MCF 10A (cell line): ENCODE measurements at regions not wholly inside any gene's neighbourhood (a gene's known extent, or its start where the extent isn't known, plus 50 kb on each side); places are given as distances from the start of the nearest gene placed in this dataset.
"Not testable (repeated sequence)": the region's sequence is repeated elsewhere in the genome, so short reads cannot be mapped to it uniquely, and the experiment has no call there.

Source experiments
- BruUV-seq: library from RNA; stranded (reverse); fragments of 400-500 nt; replicated peaks from 2 replicates; lab custom pipeline; 2021; lab: Mats Ljungman, UMichigan
- CTCF ChIA-PET: fragments of 300-600 bp; sonication (Branson Sonifier 250); formaldehyde crosslinking; extraction: SDS; loops from one replicate; lab custom pipeline; 2021; ENCODE audit warnings: antibody characterized with exemption, inconsistent platforms; lab: Yijun Ruan, JAX
- POLR2A ChIA-PET: fragments of 300-600, 350-650 bp; sonication (Branson Sonifier 250); formaldehyde crosslinking; extraction: SDS; loops from one replicate; lab custom pipeline; 2020; ENCODE audit warnings: antibody characterized with exemption, inconsistent platforms; lab: Yijun Ruan, JAX
- DNase-seq: peaks from one replicate; pipeline ENCODE4 v3.0.0-alpha.2; 2018; ENCODE audit not compliant: unreplicated experiment
- H3K27ac Mint-ChIP-seq: one replicate; pipeline ENCODE4 v1.8.0; 2022; ENCODE audit warnings: mild to moderate bottlenecking, low read depth, mixed read lengths; ENCODE audit not compliant: unreplicated experiment
- H3K27me3 Mint-ChIP-seq: one replicate; pipeline ENCODE4 v1.8.0; 2022; ENCODE audit warnings: mixed read lengths; ENCODE audit not compliant: insufficient read depth, unreplicated experiment
- H3K36me3 Mint-ChIP-seq: one replicate; pipeline ENCODE4 v1.8.0; 2022; ENCODE audit warnings: mild to moderate bottlenecking, moderate library complexity, mixed read lengths; ENCODE audit not compliant: insufficient read depth, unreplicated experiment
- H3K4me1 Mint-ChIP-seq: one replicate; pipeline ENCODE4 v1.8.0; 2022; ENCODE audit warnings: mixed read lengths; ENCODE audit not compliant: insufficient read depth, unreplicated experiment
- H3K4me3 Mint-ChIP-seq: one replicate; pipeline ENCODE4 v1.8.0; 2022; ENCODE audit warnings: mild to moderate bottlenecking, moderate library complexity, mixed read lengths; ENCODE audit not compliant: unreplicated experiment
- H3K9me3 Mint-ChIP-seq: one replicate; pipeline ENCODE4 v1.8.0; 2022; ENCODE audit warnings: mixed read lengths; ENCODE audit not compliant: unreplicated experiment
- intact Hi-C: fragments of 100-400 bp; cut with micrococcal nuclease; formaldehyde crosslinking; loops from 2 replicates; pipeline ENCODE4 v1.14.1; 2022
- TF ChIP-seq, protein P1 (sequence below): fragments of 200-600 bp; IDR thresholded peaks from one replicate; pipeline ENCODE4 v1.8.0; 2022; ENCODE audit warnings: antibody characterized with exemption, mild to moderate bottlenecking; ENCODE audit not compliant: unreplicated experiment

GRCh38 chr10:9850415-9850814, 1167.3 kb upstream of the CELF2 start:
- no TSS peak for BruUV-seq
- H3K36me3 Mint-ChIP-seq, result no peaks in the 10 kb centered on the region
- POLR2A ChIA-PET, result no interaction called here
- no peak for DNase-seq
- CTCF ChIA-PET, result no interaction called here
- TF ChIP-seq, protein P1, sequence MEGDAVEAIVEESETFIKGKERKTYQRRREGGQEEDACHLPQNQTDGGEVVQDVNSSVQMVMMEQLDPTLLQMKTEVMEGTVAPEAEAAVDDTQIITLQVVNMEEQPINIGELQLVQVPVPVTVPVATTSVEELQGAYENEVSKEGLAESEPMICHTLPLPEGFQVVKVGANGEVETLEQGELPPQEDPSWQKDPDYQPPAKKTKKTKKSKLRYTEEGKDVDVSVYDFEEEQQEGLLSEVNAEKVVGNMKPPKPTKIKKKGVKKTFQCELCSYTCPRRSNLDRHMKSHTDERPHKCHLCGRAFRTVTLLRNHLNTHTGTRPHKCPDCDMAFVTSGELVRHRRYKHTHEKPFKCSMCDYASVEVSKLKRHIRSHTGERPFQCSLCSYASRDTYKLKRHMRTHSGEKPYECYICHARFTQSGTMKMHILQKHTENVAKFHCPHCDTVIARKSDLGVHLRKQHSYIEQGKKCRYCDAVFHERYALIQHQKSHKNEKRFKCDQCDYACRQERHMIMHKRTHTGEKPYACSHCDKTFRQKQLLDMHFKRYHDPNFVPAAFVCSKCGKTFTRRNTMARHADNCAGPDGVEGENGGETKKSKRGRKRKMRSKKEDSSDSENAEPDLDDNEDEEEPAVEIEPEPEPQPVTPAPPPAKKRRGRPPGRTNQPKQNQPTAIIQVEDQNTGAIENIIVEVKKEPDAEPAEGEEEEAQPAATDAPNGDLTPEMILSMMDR, result no peak
- intact Hi-C loops, result no loop called here
- no peak overlapping the region for H3K4me3 Mint-ChIP-seq
- no peaks in the 10 kb centered on the region for H3K4me1 Mint-ChIP-seq
- no peak overlapping the region for H3K27ac Mint-ChIP-seq
- no peaks in the 10 kb centered on the region for H3K27me3 Mint-ChIP-seq
- H3K9me3 Mint-ChIP-seq, result peaks cover 17% of the 10 kb centered on the region

DNA sequence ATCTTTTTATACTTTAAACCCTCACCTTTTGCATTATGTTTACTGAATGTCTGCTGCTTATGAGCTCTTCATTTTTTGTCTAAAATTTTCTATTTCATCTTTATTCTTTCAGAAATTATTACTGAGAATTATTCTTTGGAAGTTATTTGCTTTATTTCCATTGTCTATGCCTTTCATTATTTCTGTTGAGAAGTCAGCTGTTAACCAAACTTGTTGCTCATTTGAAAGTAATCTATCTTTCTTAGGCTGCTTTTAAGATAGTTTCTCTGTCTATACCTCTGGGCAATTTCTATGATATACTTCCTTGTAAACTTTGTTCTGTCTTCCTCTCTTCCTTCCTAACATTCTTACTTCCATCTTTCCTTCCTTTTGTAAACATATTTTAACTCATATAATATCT, 1165.9 kb upstream of the CELF2 start:
- intact Hi-C loops, result no loop called here
- H3K4me3 Mint-ChIP-seq, result no peak overlapping the region
- ChIA-PET POLR2A (no interaction called here), CTCF (interaction anchor here (0.6 kb wide), 1 partner anchor 11 kb away, joined by 3 read pairs; no protein-coding TSS in a partner anchor)
- no peaks in the 10 kb centered on the region for H3K27me3 Mint-ChIP-seq
- H3K9me3 Mint-ChIP-seq, result peaks cover 14% of the 10 kb centered on the region
- no peak for DNase-seq
- TF ChIP-seq, protein P1, result no peak
- no TSS peak for BruUV-seq
- H3K27ac Mint-ChIP-seq, result no peak overlapping the region
- no peaks in the 10 kb centered on the region for H3K36me3 Mint-ChIP-seq
- H3K4me1 Mint-ChIP-seq, result no peaks in the 10 kb centered on the region

DNA sequence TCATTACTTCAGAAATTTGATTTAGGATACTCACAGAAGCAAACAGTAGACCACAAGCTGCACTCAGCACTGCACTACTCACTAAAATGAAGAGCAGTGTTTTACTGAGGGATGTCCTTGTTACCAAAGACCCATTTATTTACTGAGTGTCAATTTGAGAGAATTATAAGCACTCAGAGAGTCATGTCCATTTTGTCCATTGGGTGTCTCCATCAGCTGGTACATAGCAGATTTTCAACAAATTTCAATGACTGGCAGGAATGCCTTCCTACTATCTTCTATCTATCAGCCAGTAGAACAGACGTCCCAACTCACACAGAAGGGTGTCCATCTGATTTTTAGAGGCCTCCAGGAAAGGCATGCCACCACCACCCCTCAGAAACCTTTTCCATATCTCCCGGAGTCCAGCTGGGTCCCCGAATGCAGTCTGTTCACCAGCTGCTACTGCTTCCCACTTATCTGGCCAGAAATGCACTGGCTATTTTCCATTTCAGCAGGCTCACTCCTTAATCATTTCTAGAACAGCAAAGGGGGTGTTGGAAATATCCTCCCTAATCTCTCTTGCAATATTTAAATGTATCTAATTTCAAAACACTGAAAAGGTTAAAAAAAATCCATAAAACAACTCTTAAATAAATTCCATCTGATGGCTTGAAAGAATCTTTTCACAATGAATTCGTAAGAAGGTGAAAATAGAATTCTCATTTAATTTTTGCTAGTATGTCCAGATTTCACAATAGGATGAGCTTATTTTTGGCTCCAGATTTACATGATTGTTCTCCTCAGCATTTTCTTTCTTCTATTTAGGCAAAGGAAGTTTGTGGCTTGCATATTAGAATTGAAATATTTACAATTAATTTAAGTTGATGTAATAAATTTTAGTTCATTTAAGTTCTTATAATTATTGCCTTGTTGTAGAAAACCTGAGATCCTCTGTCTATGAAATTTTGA, 1164.0 kb upstream of the CELF2 start:
- POLR2A ChIA-PET, result no interaction called here
- Mint-ChIP-seq H3K4me3 (no peak overlapping the region), H3K36me3 (no peaks in the 10 kb centered on the region), H3K4me1 (peaks cover 3% of the 10 kb centered on the region), H3K27ac (no peak overlapping the region), H3K27me3 (no peaks in the 10 kb centered on the region), H3K9me3 (peaks cover 14% of the 10 kb centered on the region)
- CTCF ChIA-PET, result interaction anchor here (0.6 to 0.7 kb wide), 3 partner anchors 10 to 755 kb away, joined by 3 to 5 read pairs (median 3); no protein-coding TSS in a partner anchor
- TF ChIP-seq, protein P1, result no peak
- no peak for DNase-seq
- no TSS peak for BruUV-seq
- intact Hi-C loops, result no loop called here

GRCh38 chr10:9855451-9855850, 1162.2 kb upstream of the CELF2 start:
- CTCF ChIA-PET, H3K4me1 Mint-ChIP-seq, POLR2A ChIA-PET, BruUV-seq, DNase-seq, H3K27me3 Mint-ChIP-seq, H3K36me3 Mint-ChIP-seq, H3K4me3 Mint-ChIP-seq, H3K27ac Mint-ChIP-seq, intact Hi-C loops: not testable (repeated sequence)
- peaks cover 16% of the 10 kb centered on the region for H3K9me3 Mint-ChIP-seq
